ENCODE measurements at regions not wholly inside any gene's neighbourhood (a gene's known extent, or its start where the extent isn't known, plus 50 kb on each side); places are given as distances from the start of the nearest gene placed in this dataset. TPM values are rescaled to one million over a fixed set of nuclear protein-coding genes. Genes with fewer than 3 reads are reported as not detected.

Small RNAs in the stretch of these regions (small RNA-seq; reads per million reads assigned to genes)
- gene MIR4417 = not detected
